ENCODE measurements at regions not wholly inside any gene's neighbourhood (a gene's known extent, or its start where the extent isn't known, plus 50 kb on each side); places are given as distances from the start of the nearest gene placed in this dataset.

DNA sequence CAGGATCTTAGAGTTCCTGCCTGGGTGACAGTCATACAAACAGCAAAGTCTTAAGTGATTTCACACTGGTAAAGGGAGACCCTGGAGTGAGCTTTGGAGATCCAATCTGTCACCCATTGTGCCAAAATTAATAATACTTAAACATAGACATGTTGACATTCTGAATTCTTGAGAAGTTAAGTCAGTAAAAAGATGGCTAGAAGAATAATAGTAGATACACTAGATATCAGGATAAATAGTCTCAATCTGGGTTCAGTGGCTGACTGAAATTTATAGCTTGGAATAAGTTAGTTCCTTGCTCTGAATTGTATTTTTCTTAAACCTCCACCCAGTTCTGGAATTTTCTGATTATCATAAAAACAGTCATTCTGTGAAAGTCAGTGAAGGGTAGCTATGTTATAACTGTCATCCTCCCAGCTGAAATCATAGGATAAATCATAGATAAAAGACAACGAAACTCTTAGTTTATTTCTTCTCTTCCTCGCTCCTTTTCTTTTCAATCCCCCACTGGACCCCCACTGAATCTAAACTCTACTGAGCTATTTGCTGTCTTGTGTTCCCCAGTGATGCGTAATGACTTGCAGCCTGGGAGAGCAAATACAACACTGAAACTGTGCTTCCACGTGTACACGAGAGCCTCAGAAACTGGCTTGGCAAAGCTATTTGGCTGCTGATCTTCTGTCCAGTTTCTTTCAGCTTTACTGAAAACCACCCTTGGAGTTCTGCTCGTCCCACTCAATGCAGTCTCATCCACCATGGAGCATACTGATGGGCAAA lies 175.4 kb upstream of the TP63 start:
- no peak for DNase-seq (ENCODE audit: low spot score)

DNA sequence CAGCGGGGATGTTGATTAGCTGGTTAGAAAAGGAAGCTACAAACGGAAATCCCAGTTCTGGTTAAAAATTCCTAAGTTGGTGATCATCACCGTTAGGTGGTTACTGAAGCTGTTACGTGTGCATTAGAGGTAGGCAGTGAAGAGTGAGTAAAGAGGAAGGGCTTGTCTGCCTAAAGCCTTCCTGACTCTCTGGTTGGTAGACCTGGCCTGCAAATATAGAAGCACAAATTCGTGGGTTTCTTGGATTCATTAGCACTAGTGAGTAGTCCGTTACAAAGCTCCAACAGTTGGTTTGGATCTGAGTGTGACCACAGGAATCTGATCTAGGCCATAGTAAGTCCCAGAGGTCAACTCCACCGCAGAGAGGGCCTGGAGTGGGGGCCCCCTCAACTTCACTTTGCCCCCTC lies 174.0 kb upstream of the TP63 start:
- DNase-seq (ENCODE audit: low spot score), result no peak

DNA sequence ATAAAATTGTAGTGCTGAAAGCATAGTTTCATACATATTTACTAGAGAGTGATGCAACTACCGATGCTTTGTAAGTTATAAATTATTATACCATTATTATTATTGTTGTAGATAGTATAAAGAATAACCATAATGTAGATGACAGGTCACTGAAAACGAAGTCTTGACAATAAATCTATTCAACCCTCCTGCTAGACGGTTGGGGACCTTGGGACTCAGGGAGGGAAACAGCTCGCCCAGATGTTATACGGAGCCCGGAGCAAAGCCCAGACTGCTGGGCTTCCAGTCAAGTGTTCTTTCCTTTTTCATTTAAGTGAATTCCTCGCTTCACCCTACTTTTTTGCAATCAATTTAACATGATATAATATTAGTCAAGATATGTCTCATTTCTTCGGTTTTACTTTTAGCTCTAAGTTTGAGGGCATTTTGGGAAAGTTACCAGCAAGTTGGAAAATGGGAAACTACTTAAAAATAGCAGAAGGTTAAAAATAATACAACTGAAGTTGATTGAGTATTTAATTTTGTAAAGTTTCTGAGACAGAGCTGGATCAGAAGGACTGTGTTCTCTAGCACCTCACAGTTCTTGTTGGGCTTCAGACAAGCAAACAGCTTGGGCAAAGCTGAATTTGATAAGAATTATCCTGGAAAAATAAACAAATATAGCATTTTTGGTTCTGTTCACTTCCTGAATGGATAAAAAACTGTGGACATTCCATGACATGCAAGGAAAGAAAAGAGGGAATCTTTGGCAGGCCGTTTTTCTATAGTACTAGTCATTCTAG lies 173.4 kb upstream of the TP63 start:
- no peak for DNase-seq (ENCODE audit: low spot score)

DNA sequence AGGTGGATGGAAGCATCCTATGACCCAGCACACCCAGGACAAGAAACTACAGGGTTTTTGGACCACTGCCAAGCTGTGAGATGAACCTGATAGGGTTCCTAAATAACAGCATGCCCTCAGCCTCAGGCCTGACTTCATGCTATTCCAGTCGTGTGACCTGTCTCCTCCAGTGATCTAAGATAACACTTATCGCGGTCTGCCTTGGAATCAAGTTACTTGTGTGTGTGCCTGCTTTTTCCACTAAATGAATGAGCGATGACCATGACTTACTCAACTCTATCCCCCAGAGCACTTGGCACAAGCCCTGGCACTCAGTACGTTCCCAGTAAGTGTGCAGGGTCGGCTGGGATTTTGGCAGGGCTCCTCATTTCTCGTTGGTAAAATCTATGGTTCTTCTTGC lies 172.7 kb upstream of the TP63 start:
- no peak for DNase-seq (ENCODE audit: low spot score)

DNA sequence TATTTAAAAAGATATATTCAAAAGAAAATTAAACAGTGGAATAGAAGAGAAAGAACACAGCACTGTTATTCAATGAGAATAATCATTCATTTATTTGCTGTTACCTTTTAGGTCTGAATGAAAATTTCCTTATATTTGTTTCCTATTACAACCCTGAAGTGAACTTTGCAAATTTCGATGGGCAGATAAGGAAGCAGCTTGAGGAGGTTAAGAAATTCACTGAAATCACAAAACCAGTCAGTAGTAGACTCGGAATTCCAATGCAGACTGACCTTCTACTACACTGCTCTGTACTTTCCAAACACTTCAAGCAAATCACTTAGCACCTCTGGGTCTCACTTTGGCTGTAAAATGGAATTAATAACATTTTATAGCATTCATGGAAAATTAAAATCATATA lies 172.0 kb upstream of the TP63 start:
- no peak for DNase-seq (ENCODE audit: low spot score)

DNA sequence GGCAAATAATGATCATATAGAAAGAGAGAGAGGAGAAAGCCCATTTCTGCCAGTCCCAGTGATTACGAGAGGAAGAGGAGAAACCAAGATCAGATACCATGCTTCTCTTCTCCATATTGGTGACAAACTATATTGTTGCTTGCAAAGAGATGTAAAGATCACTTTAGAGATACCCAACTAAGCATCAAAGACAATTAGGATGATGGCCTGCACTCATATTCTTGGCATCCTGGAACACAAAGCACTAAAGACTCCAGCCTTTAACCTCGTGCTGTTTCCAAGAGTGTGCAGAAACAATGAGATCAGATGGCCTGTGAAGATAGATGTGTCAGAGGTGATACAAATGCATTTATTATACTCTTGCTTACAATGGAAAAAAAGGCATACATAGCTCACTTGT lies 170.7 kb upstream of the TP63 start:
- DNase-seq (ENCODE audit: low spot score), result no peak

DNA sequence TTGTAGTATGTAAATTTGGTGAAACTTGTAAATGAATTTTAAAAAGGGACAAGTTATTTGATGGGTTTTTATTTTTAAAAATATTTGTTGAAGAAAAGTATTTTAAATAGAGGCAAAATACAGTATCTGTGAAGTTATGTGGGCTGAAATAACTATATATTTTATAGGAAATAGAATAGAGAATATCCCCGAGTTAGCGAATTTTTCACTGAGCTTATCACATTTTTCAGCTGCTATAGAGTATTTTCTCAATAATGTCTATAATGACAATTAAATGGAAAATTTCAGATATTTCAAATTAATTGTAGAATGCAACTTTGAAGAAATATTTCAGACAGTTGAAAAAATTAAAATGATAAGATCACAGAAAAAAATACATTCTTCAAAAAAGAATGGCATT lies 166.4 kb upstream of the TP63 start:
- no peak for DNase-seq (ENCODE audit: low spot score)

DNA sequence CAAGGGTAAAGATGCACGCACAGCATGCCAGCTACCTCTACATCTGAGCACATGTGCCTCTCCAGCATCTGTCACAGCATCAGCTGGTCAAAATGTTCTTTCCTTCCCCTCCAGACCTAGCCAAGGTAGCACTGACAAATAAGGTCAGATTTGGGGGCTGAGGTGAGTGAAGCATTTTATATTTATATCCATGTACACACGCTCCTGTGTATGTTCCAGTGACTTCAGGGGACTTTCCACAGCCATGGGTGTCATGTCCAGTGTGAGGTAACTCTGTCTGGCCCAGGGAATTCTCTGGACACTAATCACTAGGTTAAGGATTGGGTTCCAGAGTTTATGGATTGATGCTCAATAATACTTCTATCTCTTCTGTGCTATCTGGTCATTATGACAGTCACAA lies 165.2 kb upstream of the TP63 start:
- DNase-seq (ENCODE audit: low spot score), result no peak

DNA sequence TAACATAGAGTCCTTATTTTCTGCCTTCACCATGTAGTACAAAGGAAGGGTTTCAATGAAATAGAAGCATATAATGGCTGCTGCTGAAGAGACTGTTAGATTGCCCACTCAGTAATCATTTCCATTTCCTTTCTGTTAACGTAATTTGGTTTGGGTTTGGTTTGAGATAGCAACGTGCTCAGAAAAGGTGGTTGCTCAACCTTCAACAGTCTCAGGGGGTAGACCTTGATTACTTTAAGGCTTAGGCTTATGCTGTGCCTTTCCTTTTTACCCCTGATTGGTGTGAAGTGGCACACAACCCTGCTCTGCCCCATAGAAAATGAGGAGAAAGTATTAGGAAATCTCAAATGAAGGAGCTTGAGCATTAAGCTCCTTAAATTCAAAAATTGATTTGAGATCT lies 163.7 kb upstream of the TP63 start:
- no peak for DNase-seq (ENCODE audit: low spot score)

DNA sequence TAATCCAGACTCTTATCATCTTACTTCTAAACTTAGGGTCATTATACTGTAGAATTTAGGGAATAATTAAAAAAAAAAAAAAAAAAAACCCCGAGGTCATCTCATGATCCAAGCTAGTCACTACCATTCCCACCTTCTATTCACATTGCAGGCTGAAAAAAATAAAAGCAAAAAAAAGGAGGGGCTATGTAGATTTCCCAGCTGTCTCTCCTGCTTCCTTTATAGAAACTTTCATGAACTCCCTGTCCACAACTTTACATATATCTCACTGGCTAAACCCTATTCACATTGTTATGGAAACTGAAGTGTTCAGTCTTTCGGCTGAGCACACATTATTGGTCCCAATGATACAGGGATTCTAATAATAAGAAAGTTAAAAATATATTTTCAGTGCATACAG lies 156.2 kb upstream of the TP63 start:
- no peak for DNase-seq (ENCODE audit: low spot score)

DNA sequence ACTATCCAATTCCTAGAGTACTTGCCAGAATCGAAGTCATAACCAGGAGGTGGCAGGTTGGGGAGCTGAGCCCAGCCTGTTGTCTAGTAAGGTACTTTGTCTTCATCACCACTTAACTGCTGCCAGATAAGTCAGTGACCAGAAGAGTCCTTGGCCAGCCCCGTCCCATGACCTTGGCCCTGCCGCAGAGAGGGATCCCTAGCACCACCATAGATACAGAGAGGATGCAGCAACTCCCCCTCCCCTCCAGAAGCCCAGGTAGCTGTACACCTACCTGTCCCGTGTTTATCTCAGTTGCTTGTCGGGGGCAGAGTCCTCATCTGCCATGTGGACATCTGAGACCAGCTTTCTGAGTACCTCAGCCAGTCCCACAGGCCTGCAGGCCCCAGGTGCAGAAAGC lies 153.6 kb upstream of the TP63 start:
- DNase-seq (ENCODE audit: low spot score), result no peak

DNA sequence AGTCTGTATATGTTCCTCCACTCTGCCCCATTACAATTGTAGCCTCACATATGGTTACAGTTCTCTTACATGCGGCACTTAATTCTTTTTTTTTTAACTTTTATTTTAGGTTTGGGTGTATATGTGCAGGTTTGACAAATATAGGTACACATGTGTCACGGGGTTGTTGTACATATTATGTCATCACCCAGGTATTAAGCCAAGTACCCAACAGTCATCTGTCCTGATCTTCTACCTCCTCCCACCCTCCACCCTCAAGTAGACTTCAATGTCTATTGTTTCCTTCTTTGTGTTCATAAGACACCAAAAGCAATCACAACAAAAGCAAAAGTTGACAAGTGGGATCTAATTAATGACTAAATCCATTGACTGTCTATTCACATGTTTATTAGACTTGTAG lies 144.6 kb upstream of the TP63 start:
- no peak for DNase-seq (ENCODE audit: low spot score)

DNA sequence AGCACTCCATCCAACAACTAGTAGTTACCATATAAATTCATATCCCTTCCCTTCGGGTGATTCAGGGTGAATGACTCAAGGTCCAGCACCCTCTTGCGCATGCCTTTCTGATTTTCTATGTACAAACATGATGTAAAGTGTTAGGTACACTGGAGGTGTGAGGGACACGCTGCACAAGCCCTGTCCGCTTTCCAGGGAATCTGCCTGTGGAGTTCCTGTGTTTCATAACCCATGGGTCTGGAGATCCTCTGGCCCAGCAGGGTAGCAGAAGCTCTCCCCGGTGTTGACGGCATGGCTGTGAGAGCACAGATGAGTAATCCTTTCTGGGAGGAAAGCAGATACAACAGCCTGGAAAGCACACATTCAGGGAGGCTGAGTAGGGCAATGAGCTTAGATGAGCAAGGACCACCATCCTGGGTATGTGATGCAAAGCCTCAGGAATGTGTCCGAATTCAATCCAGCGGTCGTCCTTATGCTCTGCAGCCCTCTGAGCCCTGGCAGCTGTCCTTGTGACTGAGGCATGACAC lies 142.9 kb upstream of the TP63 start:
- DNase-seq (ENCODE audit: low spot score), result no peak

DNA sequence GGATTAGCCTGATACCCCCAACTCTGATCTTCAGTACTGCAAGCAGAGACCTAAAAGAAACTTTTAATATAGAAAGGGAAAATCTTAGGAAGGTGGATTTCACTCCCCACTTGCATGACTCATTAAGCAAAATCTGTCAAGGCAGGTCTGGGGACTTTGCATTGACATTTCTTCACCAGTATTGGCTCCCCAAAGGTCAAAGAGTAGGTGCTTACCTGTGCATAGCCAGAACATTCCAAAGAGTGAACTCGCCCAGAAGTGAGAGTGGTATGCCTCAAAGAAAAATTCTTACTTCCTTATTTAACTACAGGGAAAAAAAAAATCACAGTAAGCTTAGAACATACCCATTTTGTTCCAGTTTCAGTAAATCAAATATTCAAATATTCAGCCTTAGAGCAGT lies 140.9 kb upstream of the TP63 start:
- DNase-seq (ENCODE audit: low spot score), result peak; percentile 16

DNA sequence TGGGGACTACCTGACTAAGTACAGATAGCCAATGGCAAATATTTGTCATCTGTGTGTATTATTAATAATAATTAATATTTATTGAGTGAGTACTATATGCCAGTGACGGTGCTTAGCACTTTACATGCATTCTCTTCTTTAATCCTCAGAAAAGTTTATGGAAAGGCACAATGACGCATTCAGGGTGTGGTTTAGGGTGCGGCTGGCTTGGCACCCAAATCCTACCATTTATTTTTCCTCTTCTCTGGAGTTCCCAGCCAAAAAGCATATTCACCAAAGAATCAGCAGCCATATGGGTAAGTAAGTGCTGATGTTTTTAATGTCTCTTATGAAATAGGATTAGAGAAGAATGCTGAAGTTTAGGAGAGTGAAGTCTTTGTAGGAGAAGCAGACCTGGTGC lies 140.4 kb upstream of the TP63 start:
- DNase-seq (ENCODE audit: low spot score), result peak; percentile 24

DNA sequence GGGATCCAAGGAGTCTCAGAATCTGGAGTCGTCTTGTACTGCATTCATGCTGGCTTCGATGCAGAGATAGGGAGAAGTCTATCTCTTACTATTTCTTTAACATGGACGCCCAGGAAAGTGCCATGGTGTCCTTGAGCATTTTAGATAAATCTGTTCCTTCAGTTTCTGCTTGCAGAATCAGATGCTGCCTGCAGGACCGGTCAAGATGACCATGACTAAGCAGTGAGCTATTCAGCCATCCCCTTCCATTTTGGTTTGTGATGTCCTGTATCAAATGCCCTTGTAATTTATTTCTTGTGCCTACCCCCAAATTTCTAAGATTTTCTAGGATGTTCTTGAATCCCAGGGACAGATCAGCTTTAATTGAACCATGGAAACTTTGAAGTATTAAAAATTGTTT lies 139.4 kb upstream of the TP63 start:
- no peak for DNase-seq (ENCODE audit: low spot score)

DNA sequence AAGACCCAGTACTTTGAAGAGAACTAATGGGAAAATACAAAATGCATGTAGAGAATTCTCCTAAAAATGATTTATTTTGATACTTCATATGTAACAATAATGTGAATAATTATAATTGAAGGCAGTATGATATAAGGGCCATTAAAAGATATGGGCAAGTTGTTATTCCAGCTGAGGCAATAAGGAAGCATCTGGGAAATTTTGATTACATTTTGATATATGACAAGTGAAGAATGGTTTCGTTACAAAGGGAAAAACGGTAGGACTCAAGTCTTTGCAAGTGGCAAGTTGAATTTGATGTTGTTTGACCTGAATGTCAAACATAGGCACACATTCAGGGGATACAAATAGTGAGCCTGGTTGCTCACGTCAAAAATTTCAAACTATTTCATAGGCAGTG lies 137.9 kb upstream of the TP63 start:
- DNase-seq (ENCODE audit: low spot score), result no peak

DNA sequence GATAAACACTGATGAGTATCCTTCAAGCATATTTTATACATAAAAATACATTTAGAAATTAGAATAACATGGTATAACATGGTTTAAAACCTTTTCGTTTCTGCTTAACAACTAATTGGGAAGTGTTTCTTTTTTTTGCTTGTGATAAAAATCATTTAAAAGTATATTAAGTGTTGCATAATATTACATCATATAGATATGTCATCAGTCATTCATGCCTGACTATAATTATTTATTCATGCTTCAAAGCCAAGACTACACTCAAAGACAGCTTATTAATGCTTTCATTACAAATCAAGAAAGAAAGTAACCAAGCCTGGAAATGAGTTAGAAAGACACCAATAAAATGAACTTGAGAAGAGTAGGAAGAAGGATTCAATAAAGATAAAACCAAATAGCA lies 136.6 kb upstream of the TP63 start:
- no peak for DNase-seq (ENCODE audit: low spot score)

DNA sequence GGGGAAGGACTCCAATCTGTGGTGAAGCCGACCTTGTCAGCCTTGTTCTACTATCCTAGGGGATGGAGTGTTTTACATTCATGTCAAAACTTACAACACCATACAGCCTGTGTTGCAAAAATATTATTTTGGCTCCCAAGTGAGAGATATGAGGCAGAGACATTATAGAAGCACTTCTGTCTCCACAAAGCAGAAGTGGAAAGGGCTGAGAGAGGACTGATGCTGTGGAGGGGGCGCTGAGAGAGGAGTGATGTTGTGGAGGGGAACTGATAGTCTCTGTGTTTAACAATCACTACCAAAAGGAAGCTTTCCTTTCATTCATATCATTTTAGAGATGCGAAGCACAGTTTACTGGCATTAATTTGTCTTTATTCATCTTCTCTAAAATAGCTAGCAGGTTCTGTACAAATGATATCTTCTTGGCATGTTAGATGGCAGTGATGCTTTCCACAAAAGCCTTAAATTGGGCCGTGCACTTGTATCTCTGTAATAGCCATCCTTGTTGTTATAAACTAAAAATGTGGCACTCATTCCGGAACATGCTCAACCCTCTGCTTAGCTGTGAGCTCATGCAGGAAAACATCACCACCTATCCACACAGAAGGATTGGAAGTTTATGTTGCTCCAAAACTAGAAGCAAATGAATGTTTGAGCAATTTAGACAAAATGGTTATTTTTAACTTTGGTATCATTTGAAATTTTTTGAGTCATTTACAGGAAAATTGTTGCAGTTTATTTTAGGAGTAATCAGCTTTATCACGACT lies 134.6 kb upstream of the TP63 start:
- DNase-seq (ENCODE audit: low spot score), result no peak

DNA sequence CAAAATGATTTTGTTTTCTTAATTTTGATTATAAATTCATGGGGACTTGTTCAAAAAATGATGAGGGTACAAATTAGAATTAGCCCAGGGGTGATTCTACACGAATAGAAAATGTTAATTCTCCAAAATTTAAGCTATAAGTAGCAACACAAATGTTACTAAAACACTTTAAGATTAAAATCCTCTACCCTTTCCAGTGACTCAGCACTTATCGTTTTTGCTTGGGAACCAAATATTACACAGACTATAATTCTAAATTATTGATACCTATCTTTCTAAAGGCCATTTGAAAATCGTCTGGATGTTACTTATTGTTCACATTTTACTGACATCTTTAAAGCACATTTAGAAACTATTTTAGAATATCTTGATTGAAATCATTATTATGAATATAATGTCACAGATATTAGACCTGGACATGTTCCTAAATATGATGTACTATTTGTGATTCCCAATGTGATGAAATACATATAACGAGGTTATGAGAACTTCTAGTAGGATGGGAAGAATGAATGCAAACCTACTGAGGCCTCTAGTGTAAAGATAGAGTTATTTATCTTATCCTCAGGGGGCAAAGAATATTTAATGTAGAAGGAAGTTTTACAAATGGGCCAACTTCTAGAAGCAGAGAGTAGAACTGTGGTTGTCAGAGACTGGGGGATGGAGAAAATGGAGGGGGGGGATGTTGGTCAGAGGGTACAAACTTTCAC lies 132.0 kb upstream of the TP63 start:
- DNase-seq (ENCODE audit: low spot score), result no peak

DNA sequence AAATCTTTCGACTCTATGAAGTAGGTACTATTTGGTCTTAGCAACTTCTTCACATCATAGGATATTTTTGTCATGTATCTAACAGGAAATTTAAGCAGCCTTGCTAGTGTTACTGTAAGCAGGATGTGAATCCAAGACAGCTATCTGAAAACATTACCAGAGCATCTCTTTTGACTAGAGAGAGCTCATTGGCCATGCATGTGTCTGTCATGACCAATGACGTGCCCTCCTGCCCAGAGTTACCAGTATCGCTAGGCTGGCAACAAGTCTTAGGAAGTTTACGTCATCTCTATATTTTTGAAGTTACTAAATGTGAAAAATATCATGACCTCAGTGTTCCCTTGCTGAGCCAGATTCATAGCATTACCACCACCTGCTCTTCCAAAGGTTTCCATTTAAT lies 130.9 kb upstream of the TP63 start:
- DNase-seq (ENCODE audit: low spot score), result no peak

DNA sequence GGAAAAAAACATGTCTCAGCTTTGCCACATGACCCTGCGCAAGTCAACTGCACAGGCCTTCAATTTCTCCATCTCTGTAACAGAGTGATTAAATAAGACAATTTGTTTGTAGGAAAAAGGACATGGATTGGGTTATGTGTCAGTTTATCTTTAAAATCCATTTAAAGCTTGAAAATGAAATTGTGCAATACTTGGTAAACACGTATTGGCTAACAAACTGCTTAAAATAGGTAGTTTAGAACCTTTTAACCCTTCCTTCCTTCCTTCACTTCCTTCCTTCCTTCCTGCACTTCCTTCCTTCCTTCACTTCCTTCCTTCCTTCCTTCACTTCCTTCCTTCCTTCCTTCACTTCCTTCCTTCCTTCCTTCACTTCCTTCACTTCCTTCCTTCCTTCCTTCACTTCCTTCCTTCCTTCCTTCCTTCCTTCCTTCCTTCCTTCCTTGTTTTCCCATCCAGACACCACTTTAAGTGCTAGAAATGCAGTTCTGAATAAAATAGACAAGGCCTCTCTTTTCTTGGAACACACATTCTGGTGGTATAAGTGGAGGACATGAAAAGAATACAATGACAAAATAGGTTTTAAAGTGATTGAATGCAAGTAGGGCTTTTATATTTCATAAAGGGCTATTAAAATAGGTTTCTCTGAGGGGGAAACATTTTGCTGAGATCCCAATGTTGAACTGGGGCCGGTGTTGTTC lies 130.2 kb upstream of the TP63 start:
- DNase-seq (ENCODE audit: low spot score), result no peak

Measured in LoVo (cell line).